ENCODE measurements at regions not wholly inside any gene's neighbourhood (a gene's known extent, or its start where the extent isn't known, plus 50 kb on each side); places are given as distances from the start of the nearest gene placed in this dataset.

GRCh38 chr13:74794582-74794981 lies 660.4 kb upstream of the KLF12 start:
- DNase-seq (ENCODE audit: low read depth in 3 of 3), result no peak

- no peak for DNase-seq (ENCODE audit: low read depth in 3 of 3)
Observed at GRCh38 chr13:74794147-74794546, 659.9 kb upstream of the KLF12 start.

- DNase-seq (ENCODE audit: low read depth in 3 of 3), result no peak
Observed at GRCh38 chr13:74784959-74785358, 650.8 kb upstream of the KLF12 start.

GRCh38 chr13:74778946-74779345 lies 644.7 kb upstream of the KLF12 start:
- DNase-seq (ENCODE audit: low read depth in 3 of 3), result no peak

- no peak for DNase-seq (ENCODE audit: low read depth in 3 of 3)
Observed at GRCh38 chr13:74778087-74778486, 643.9 kb upstream of the KLF12 start.

- no peak for DNase-seq (ENCODE audit: low read depth in 3 of 3)
Observed at GRCh38 chr13:74774264-74774663, 640.1 kb upstream of the KLF12 start.

- DNase-seq (ENCODE audit: low read depth in 3 of 3), result no peak
Observed at GRCh38 chr13:74773248-74773647, 639.0 kb upstream of the KLF12 start.

- DNase-seq (ENCODE audit: low read depth in 3 of 3), result no peak
Observed at GRCh38 chr13:74771964-74772363, 637.8 kb upstream of the KLF12 start.

GRCh38 chr13:74770361-74770760 lies 636.2 kb upstream of the KLF12 start:
- DNase-seq (ENCODE audit: low read depth in 3 of 3), result no peak

- DNase-seq (ENCODE audit: low read depth in 3 of 3), result no peak
Observed at GRCh38 chr13:74769333-74769732, 635.1 kb upstream of the KLF12 start.

- no peak for DNase-seq (ENCODE audit: low read depth in 3 of 3)
Observed at GRCh38 chr13:74768521-74769085, 634.4 kb upstream of the KLF12 start.

- DNase-seq (ENCODE audit: low read depth in 3 of 3), result no peak
Observed at GRCh38 chr13:74767050-74767449, 632.8 kb upstream of the KLF12 start.

- no peak for DNase-seq (ENCODE audit: low read depth in 3 of 3)
Observed at GRCh38 chr13:74765955-74766354, 631.8 kb upstream of the KLF12 start.

GRCh38 chr13:74761801-74762757 lies 627.9 kb upstream of the KLF12 start:
- DNase-seq (ENCODE audit: low read depth in 3 of 3), result no peak

GRCh38 chr13:74758188-74758587 lies 624.0 kb upstream of the KLF12 start:
- DNase-seq (ENCODE audit: low read depth in 3 of 3), result no peak

GRCh38 chr13:74755065-74755464 lies 620.9 kb upstream of the KLF12 start:
- DNase-seq (ENCODE audit: low read depth in 3 of 3), result no peak

- no peak for DNase-seq (ENCODE audit: low read depth in 3 of 3)
Observed at GRCh38 chr13:74751739-74752138, 617.5 kb upstream of the KLF12 start.

GRCh38 chr13:74747186-74747955 lies 613.2 kb upstream of the KLF12 start:
- no peak for DNase-seq (ENCODE audit: low read depth in 3 of 3)

GRCh38 chr13:74743992-74744391 lies 609.8 kb upstream of the KLF12 start:
- no peak for DNase-seq (ENCODE audit: low read depth in 3 of 3)

- DNase-seq (ENCODE audit: low read depth in 3 of 3), result no peak
Observed at GRCh38 chr13:74741732-74742131, 607.5 kb upstream of the KLF12 start.

- DNase-seq (ENCODE audit: low read depth in 3 of 3), result no peak
Observed at GRCh38 chr13:74732736-74733385, 598.7 kb upstream of the KLF12 start.

- DNase-seq (ENCODE audit: low read depth in 3 of 3), result no peak
Observed at GRCh38 chr13:74731731-74732130, 597.5 kb upstream of the KLF12 start.

All from stimulated activated CD4-positive, alpha-beta T cell treated with anti-CD3 and anti-CD28 coated beads, TNF-alpha, amount 100 ng/mL, for 4 hours (primary cell).